Natural killer cell (primary cell): ENCODE measurements at regions not wholly inside any gene's neighbourhood (a gene's known extent, or its start where the extent isn't known, plus 50 kb on each side); places are given as distances from the start of the nearest gene placed in this dataset.

Source experiments
- ATAC-seq, 3 donors: fragments of 150-1000 bp in 2 of 3; fragments of 200-7000 bp in 1 of 3; cut with Tn5 transposase; 1 replicate in 1 of 3; 2 replicates in 2 of 3; pipeline ENCODE4 v1.10.0; 2021; ENCODE audit warnings: mild to moderate bottlenecking in 2 of 3, moderate library complexity in 2 of 3
- DNase-seq, 2 donors: peaks; one replicate each; pipeline versions ENCODE4 v3.0.0 to v3.0.0-alpha.2; 2013 to 2021; ENCODE audit warnings: mixed read lengths in 1 of 2
- H3K27ac ChIP-seq: one replicate; pipeline ENCODE4 v1.5.1; 2013; ENCODE audit warnings: mild to moderate bottlenecking, low read length
- H3K27me3 ChIP-seq: one replicate; pipeline ENCODE4 v1.6.1; 2013; ENCODE audit warnings: low read length; ENCODE audit not compliant: control insufficient read depth, insufficient read depth
- H3K36me3 ChIP-seq: one replicate; pipeline ENCODE4 v1.6.1; 2013; ENCODE audit warnings: low read length; ENCODE audit not compliant: control insufficient read depth, insufficient read depth
- H3K4me1 ChIP-seq: one replicate; pipeline ENCODE4 v1.6.1; 2013; ENCODE audit warnings: low read length; ENCODE audit not compliant: control insufficient read depth, insufficient read depth
- H3K4me3 ChIP-seq: one replicate; pipeline ENCODE4 v1.5.1; 2013; ENCODE audit warnings: low read length
- H3K9me3 ChIP-seq: one replicate; pipeline ENCODE4 v1.6.1; 2013; ENCODE audit warnings: low read length; ENCODE audit not compliant: control insufficient read depth, insufficient read depth
- H3K27ac Mint-ChIP-seq, 2 donors: one replicate each; pipeline ENCODE4 v1.8.0; 2022; ENCODE audit warnings: mild to moderate bottlenecking in 2 of 2, mixed read lengths in 2 of 2, moderate library complexity in 1 of 2
- H3K27me3 Mint-ChIP-seq, 2 donors: one replicate each; pipeline ENCODE4 v1.8.0; 2022; ENCODE audit warnings: low read depth in 2 of 2, mixed read lengths in 2 of 2
- H3K36me3 Mint-ChIP-seq: one replicate; pipeline ENCODE4 v1.8.0; 2022; ENCODE audit warnings: mixed read lengths
- H3K4me1 Mint-ChIP-seq, 2 donors: one replicate each; pipeline ENCODE4 v1.8.0; 2022; ENCODE audit warnings: mixed read lengths in 2 of 2
- H3K4me3 Mint-ChIP-seq: one replicate; pipeline ENCODE4 v1.8.0; 2022; ENCODE audit warnings: mild to moderate bottlenecking, moderate library complexity, mixed read lengths
- H3K9me3 Mint-ChIP-seq, 2 donors: one replicate each; pipeline ENCODE4 v1.8.0; 2022; ENCODE audit warnings: mixed read lengths in 2 of 2
- WGBS: methylation state at CpG from one replicate; pipeline ENCODE4 v1.1.7; 2013; ENCODE audit warnings: missing lambda C conversion rate; ENCODE audit not compliant: insufficient coverage; 5-methylcytosine and 5-hydroxymethylcytosine counted together
- intact Hi-C: fragments of 100-400 bp; cut with micrococcal nuclease; formaldehyde crosslinking; loops from one replicate; pipeline ENCODE4 v1.14.2; 2022
- TF ChIP-seq, protein P1 (sequence below): fragments of 200-600 bp; IDR thresholded peaks from one replicate; pipeline ENCODE4 v1.8.0; 2022; ENCODE audit warnings: antibody characterized with exemption

DNA sequence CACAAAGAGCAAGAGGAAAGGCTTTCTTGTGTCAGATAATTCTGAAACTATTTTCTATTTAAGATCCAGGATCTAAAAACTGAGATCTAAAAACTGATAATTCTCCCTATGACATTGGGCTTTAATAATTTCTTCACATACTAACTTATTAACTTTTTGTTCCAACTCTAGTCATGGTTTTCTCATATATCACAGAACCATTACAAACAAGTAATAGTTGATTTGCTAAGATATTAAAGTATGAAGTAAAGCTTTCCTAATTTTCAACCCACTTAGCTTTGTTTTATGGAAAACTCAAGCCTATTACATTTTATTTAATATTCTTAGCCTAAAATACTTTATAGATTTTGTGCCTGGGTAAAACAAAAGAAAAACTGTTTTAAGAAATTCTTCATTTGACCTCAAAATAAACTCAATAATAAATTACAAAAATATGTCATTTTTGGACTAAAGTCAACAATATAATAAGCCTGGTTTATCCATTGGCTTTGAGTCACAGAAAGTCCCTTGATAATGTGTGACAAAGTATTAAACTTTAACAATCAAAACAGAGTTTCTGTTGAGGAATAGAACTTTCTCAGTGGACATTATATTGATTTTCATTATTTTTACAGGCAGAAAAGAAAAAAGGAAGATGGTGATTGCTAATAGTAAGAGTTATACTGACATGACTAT is 1142.9 kb upstream of the SORCS1 start:
- Histone ChIP-seq H3K4me1 (no peaks in the 10 kb centered on the region), H3K4me3 (no peak overlapping the region), H3K36me3 (no peaks in the 10 kb centered on the region), H3K9me3 (no peaks in the 10 kb centered on the region), H3K27me3 (no peaks in the 10 kb centered on the region), H3K27ac (no peak overlapping the region)
- ATAC-seq (no peak), DNase-seq (no peak)
- intact Hi-C loops, result no loop called here
- no peaks in the 10 kb centered on the region for H3K27me3 Mint-ChIP-seq
- no peaks in the 10 kb centered on the region for H3K36me3 Mint-ChIP-seq
- H3K4me3 Mint-ChIP-seq, result no peak overlapping the region
- TF ChIP-seq, protein P1, sequence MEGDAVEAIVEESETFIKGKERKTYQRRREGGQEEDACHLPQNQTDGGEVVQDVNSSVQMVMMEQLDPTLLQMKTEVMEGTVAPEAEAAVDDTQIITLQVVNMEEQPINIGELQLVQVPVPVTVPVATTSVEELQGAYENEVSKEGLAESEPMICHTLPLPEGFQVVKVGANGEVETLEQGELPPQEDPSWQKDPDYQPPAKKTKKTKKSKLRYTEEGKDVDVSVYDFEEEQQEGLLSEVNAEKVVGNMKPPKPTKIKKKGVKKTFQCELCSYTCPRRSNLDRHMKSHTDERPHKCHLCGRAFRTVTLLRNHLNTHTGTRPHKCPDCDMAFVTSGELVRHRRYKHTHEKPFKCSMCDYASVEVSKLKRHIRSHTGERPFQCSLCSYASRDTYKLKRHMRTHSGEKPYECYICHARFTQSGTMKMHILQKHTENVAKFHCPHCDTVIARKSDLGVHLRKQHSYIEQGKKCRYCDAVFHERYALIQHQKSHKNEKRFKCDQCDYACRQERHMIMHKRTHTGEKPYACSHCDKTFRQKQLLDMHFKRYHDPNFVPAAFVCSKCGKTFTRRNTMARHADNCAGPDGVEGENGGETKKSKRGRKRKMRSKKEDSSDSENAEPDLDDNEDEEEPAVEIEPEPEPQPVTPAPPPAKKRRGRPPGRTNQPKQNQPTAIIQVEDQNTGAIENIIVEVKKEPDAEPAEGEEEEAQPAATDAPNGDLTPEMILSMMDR, result no peak
- peaks cover 9 to 15% of the 10 kb centered on the region in 2 donors for H3K9me3 Mint-ChIP-seq
- no peak overlapping the region for H3K27ac Mint-ChIP-seq
- no peaks in the 10 kb centered on the region for H3K4me1 Mint-ChIP-seq

DNA sequence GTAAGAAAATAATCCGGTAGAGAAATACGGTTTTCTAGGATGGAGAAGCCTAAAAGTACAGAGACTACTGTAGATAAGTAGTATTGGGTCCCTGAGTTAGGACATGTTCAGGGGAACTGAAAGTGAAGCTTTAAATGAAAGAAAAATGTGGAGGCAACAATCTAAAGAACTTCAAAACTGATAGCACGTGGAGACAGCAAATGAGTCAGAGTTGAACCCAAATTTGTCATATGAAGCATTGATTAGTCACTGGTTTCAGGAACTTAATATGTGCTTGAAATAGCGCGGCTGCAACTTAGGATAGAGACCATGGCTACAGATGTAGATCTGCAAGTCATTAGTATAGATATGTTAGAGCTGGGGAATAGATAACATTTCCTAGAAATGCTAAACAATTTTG is 1138.6 kb upstream of the SORCS1 start:
- Mint-ChIP-seq H3K36me3 (no peaks in the 10 kb centered on the region), H3K9me3 (peaks cover 11 to 12% of the 10 kb centered on the region in 2 donors), H3K4me1 (no peaks in the 10 kb centered on the region), H3K27ac (no peak overlapping the region), H3K27me3 (no peaks in the 10 kb centered on the region), H3K4me3 (no peak overlapping the region)
- Histone ChIP-seq H3K27me3 (no peaks in the 10 kb centered on the region), H3K4me3 (no peak overlapping the region), H3K36me3 (no peaks in the 10 kb centered on the region), H3K27ac (no peak overlapping the region), H3K9me3 (no peaks in the 10 kb centered on the region), H3K4me1 (no peaks in the 10 kb centered on the region)
- intact Hi-C loops, result no loop called here
- TF ChIP-seq, protein P1, result no peak
- no peak for ATAC-seq
- WGBS, result 82% methylated on average over 5 of the region's 5 CpGs
- DNase-seq, result no peak

DNA sequence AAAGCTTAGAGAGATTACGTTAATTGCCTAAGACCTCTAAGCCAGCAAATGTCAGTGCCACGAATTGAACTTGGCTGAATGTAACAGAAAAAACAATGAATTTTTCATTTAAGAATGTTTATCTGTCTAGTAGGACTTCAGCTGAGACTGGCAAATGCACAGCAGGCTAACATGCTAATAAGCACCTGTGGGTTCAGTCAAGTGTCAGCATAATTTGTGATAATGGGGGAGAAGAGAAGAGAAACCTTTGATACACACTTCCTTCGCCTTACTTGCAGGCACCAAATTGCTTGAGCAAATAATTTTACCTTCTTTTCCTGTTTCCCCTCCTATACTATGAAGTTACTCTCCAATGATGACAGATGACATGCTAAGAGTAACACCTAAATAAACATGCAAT is 1136.5 kb upstream of the SORCS1 start:
- Mint-ChIP-seq H3K4me3 (no peak overlapping the region), H3K36me3 (no peaks in the 10 kb centered on the region), H3K4me1 (no peaks in the 10 kb centered on the region), H3K9me3 (peaks cover 11 to 15% of the 10 kb centered on the region in 2 donors), H3K27me3 (no peaks in the 10 kb centered on the region), H3K27ac (no peak overlapping the region)
- Histone ChIP-seq H3K36me3 (no peaks in the 10 kb centered on the region), H3K4me3 (no peak overlapping the region), H3K27me3 (no peaks in the 10 kb centered on the region), H3K4me1 (no peaks in the 10 kb centered on the region), H3K27ac (no peak overlapping the region), H3K9me3 (no peaks in the 10 kb centered on the region)
- WGBS, result 57% methylated on average over 3 of the region's 3 CpGs
- DNase-seq (no peak), ATAC-seq (no peak)
- TF ChIP-seq, protein P1, result no peak
- intact Hi-C loops, result no loop called here

DNA sequence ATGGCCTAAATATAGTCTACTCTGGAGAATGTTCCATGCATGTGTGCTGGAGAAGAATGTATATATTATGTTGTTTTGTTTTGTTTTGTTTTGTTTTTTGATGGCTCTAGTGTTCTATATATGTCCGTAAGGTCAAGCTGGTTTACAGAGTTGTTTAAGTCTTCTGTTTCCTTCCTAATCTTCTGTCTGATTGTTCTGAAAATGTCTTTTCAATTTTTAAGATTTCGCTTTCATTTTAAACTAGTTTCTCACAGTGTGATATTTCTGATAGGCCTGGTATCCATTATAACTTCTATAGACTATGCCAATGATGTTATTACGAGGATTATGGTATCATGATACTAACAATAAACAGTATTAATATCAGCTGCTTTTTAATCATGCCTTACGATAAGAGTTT is 1126.3 kb upstream of the SORCS1 start:
- peaks cover 10 to 21% of the 10 kb centered on the region in 2 donors for H3K9me3 Mint-ChIP-seq
- ATAC-seq (no peak), DNase-seq (no peak)
- H3K4me1 Mint-ChIP-seq, result no peaks in the 10 kb centered on the region
- H3K4me1 ChIP-seq, result no peaks in the 10 kb centered on the region
- no peaks in the 10 kb centered on the region for H3K36me3 ChIP-seq
- intact Hi-C loops, result no loop called here
- no peak overlapping the region for H3K27ac Mint-ChIP-seq
- H3K27me3 Mint-ChIP-seq, result no peaks in the 10 kb centered on the region
- TF ChIP-seq, protein P1, result no peak
- no peak overlapping the region for H3K4me3 ChIP-seq
- peaks cover 4% of the 10 kb centered on the region for H3K9me3 ChIP-seq
- peaks cover 11% of the 10 kb centered on the region for H3K36me3 Mint-ChIP-seq
- 100% methylated on average over 1 of the region's 4 CpGs for WGBS
- no peaks in the 10 kb centered on the region for H3K27me3 ChIP-seq
- H3K27ac ChIP-seq, result no peak overlapping the region
- H3K4me3 Mint-ChIP-seq, result no peak overlapping the region
